Heart right ventricle (tissue), 16 donors: ENCODE measurements at regions not wholly inside any gene's neighbourhood (a gene's known extent, or its start where the extent isn't known, plus 50 kb on each side); places are given as distances from the start of the nearest gene placed in this dataset.

ENCODE experiments used
- ATAC-seq, 8 donors: fragments of 200-7000 bp; cut with Tn5 transposase; one replicate each; pipeline ENCODE4 v1.9.1; 2020; ENCODE audit warnings: mild to moderate bottlenecking in 8 of 8, moderate library complexity in 8 of 8, moderate number of reproducible peaks in 1 of 8
- DNase-seq, 2 donors: peaks; one replicate each; pipeline ENCODE4 v3.0.0-alpha.2; 2020
- H3K27ac ChIP-seq, 10 donors: fragments of 200-600 bp; sonication (generic) in 2 of 10; one replicate each; pipeline versions ENCODE4 v1.5.0 to v1.8.0; 2020 to 2022; ENCODE audit warnings: mild to moderate bottlenecking in 3 of 10
- H3K27me3 ChIP-seq, 7 donors: fragments of 200-600 bp; one replicate each; pipeline ENCODE4 v1.8.0; 2021 to 2022; ENCODE audit warnings: mild to moderate bottlenecking in 2 of 7
- H3K36me3 ChIP-seq, 9 donors: fragments of 200-600 bp; sonication (generic) in 1 of 9; one replicate each; pipeline versions ENCODE4 v1.5.0 to v1.8.0; 2020 to 2022; ENCODE audit warnings: mild to moderate bottlenecking in 2 of 9
- H3K4me1 ChIP-seq, 9 donors: fragments of 200-600 bp; sonication (generic) in 1 of 9; one replicate each; pipeline versions ENCODE4 v1.5.0 to v1.8.0; 2020 to 2022; ENCODE audit warnings: mild to moderate bottlenecking in 4 of 9
- H3K4me3 ChIP-seq, 10 donors: fragments of 200-600 bp; sonication (generic) in 2 of 10; one replicate each; pipeline versions ENCODE4 v1.5.0 to v1.8.0; 2020 to 2022; ENCODE audit warnings: mild to moderate bottlenecking in 7 of 10, moderate library complexity in 2 of 10
- H3K9me3 ChIP-seq, 11 donors: fragments of 200-600 bp in 10 of 11; sonication (generic) in 2 of 11; one replicate each; pipeline versions ENCODE4 v1.5.0 to v1.8.0; 2013 to 2022; ENCODE audit warnings: mild to moderate bottlenecking in 2 of 11, control low read depth in 1 of 11, moderate library complexity in 1 of 11
- CTCF ChIP-seq, 9 donors: fragments of 200-600 bp; sonication (generic) in 2 of 9; IDR thresholded peaks; one replicate each; pipeline versions ENCODE4 v1.5.0 to v1.8.0; 2021 to 2022; ENCODE audit warnings: antibody characterized with exemption in 9 of 9, mild to moderate bottlenecking in 5 of 9, moderate library complexity in 1 of 9
- WGBS, 2 donors: extraction: QIAGEN DNeasy Blood & Tissue Kit; methylation state at CpG; one replicate each; pipeline ENCODE4 v1.1.7; 2013; ENCODE audit warnings: inconsistent platforms in 1 of 2; 5-methylcytosine and 5-hydroxymethylcytosine counted together
- intact Hi-C, 10 donors: fragments of 100-400 bp; cut with DNase I; formaldehyde crosslinking; loops; one replicate each; pipeline versions ENCODE4 v1.11.1 to v1.14.2; 2022
- donor health status: Arrhythmogenic right ventricular cardiomyopathy.
- donor health status: ischemic (EF 13 %, LVEDD 7.1; RV severe dilation, severe dysfunction).
- donor health status: healthy with polysubstance abuse.
- donor health status: DM: no; HTN: yes; CAD: no.
- donor health status: DM: no; HTN: no; CAD: no.
- donor health status: ischemic (EF 25% LVEDD 6.9; RV normal size, moderate dysfunction).
- donor health status: ischemic (EF 25% LVEDD 5.7; RV mildly dilated, moderate dysfunction).
- donor health status: healthy.
- donor health status: DM: yes; HTN: yes; CAD: no.
- donor health status: Ischemic cardiomyopathy.
- donor health status: ischemic (EF 35%, LVEDD 5.7; RV mildly dilated, moderate dysfunction).
- donor health status: nonischemic (EF 11% LVEDD 7.7; RV severe dilation, severe dysfunction).
- donor health status: DM: yes; HTN: yes; CAD: no.
- donor health status: PGD.
- donor health status: ischemic (EF 29% LVEDD 5.4; RV normal size, mild dysfunction).
- donor health status: nonischemic (EF 23%, LVEDD 6.1; RV moderate dilation, normal function).

GRCh38 chr5:133797167-133797566, 171.3 kb downstream of the C5orf15 start:
- H3K27me3 ChIP-seq = peaks cover 0 to 23% (median 0%) of the 10 kb centered on the region in 7 donors

GRCh38 chr5:133796186-133796585, 172.2 kb downstream of the C5orf15 start:
- DNase-seq (no peak), ATAC-seq (no peak)
- H3K4me1 ChIP-seq = no peaks in the 10 kb centered on the region
- no peak overlapping the region for H3K4me3 ChIP-seq
- TF ChIP-seq CTCF (IDR thresholded peaks at IDR 0.05) = no peak
- WGBS, 2 donors = 58 to 72% methylated on average over 5 of the region's 5 CpGs
- no peaks in the 10 kb centered on the region for H3K36me3 ChIP-seq
- H3K9me3 ChIP-seq = no peaks in the 10 kb centered on the region
- H3K27ac ChIP-seq = no peak overlapping the region
- intact Hi-C loops = no loop called here
- H3K27me3 ChIP-seq = peaks cover 0 to 31% (median 0%) of the 10 kb centered on the region in 7 donors

More at GRCh38 chr5:133797167-133797566, 171.3 kb downstream of the C5orf15 start:
- H3K9me3 ChIP-seq = no peaks in the 10 kb centered on the region
- no peak overlapping the region for H3K4me3 ChIP-seq
- no peak for TF ChIP-seq CTCF (IDR thresholded peaks at IDR 0.05)
- DNase-seq = no peak
- ATAC-seq = no peak
- no peaks in the 10 kb centered on the region for H3K36me3 ChIP-seq
- intact Hi-C loops = no loop called here
- peaks cover 0 to 2% (median 0%) of the 10 kb centered on the region in 9 donors for H3K4me1 ChIP-seq
- H3K27ac ChIP-seq = no peak overlapping the region

- intact Hi-C loops = no loop called here
- DNase-seq (no peak), ATAC-seq (no peak)
- Histone ChIP-seq H3K27ac (no peak overlapping the region), H3K36me3 (no peaks in the 10 kb centered on the region), H3K4me1 (no peaks in the 10 kb centered on the region), H3K27me3 (peaks cover 0 to 38% (median 0%) of the 10 kb centered on the region in 7 donors), H3K9me3 (no peaks in the 10 kb centered on the region), H3K4me3 (no peak overlapping the region)
- WGBS, 2 donors = 69 to 74% methylated on average over 8 of the region's 8 CpGs
- TF ChIP-seq CTCF (IDR thresholded peaks at IDR 0.05) = no peak
Measured at GRCh38 chr5:133794771-133795415, 173.5 kb downstream of the C5orf15 start.

- intact Hi-C loops = no loop called here
- H3K9me3 ChIP-seq = no peaks in the 10 kb centered on the region
- H3K4me1 ChIP-seq = no peaks in the 10 kb centered on the region
- WGBS, 2 donors = 83 to 85% methylated on average over 8 of the region's 8 CpGs
- no peak for TF ChIP-seq CTCF (IDR thresholded peaks at IDR 0.05)
- no peaks in the 10 kb centered on the region for H3K36me3 ChIP-seq
- DNase-seq (no peak), ATAC-seq (no peak)
- H3K4me3 ChIP-seq = no peak overlapping the region
- H3K27ac ChIP-seq = no peak overlapping the region
- peaks cover 0 to 38% (median 0%) of the 10 kb centered on the region in 7 donors for H3K27me3 ChIP-seq
Measured at GRCh38 chr5:133793756-133794465, 174.5 kb downstream of the C5orf15 start.
